KMS-11 (cell line): ENCODE measurements at regions not wholly inside any gene's neighbourhood (a gene's known extent, or its start where the extent isn't known, plus 50 kb on each side); places are given as distances from the start of the nearest gene placed in this dataset.

Experiments
- H2AFZ ChIP-seq: fragments of 200-600 bp; sonication (generic); 2 replicates; pipeline ENCODE4 v1.6.1; 2016; ENCODE audit warnings: antibody characterized with exemption, mixed run types, low read depth
- H3K27ac ChIP-seq: fragments of 200-600 bp; sonication (generic); 2 replicates; pipeline ENCODE4 v1.6.1; 2016; ENCODE audit warnings: mild to moderate bottlenecking, mixed run types
- H3K27me3 ChIP-seq: fragments of 200-600 bp; sonication (generic); 2 replicates; pipeline ENCODE4 v1.6.1; 2017; ENCODE audit warnings: mild to moderate bottlenecking, low read depth, mixed run types, moderate library complexity; ENCODE audit not compliant: insufficient read depth
- H3K36me3 ChIP-seq: fragments of 200-600 bp; sonication (generic); 2 replicates; pipeline ENCODE4 v1.6.1; 2017; ENCODE audit warnings: mild to moderate bottlenecking, mixed run types; ENCODE audit not compliant: insufficient read depth
- H3K4me1 ChIP-seq: fragments of 200-600 bp; sonication (generic); 2 replicates; pipeline ENCODE4 v1.6.1; 2016; ENCODE audit warnings: mild to moderate bottlenecking, low read depth, mixed run types; ENCODE audit not compliant: poor library complexity, severe bottlenecking
- H3K4me2 ChIP-seq: fragments of 200-600 bp; sonication (generic); 2 replicates; pipeline ENCODE4 v1.7.0; 2016; ENCODE audit warnings: mild to moderate bottlenecking, mixed run types
- H3K4me3 ChIP-seq: fragments of 200-600 bp; sonication (generic); IDR thresholded peaks from 2 replicates; pipeline ENCODE4 v1.6.1; 2017; ENCODE audit warnings: low read depth, low read length, mixed read lengths; ENCODE audit not compliant: insufficient read depth
- H3K79me2 ChIP-seq: fragments of 200-600 bp; sonication (generic); 2 replicates; pipeline ENCODE4 v1.6.1; 2016; ENCODE audit warnings: low read depth, mixed run types; ENCODE audit not compliant: insufficient read depth
- H3K9ac ChIP-seq: fragments of 200-600 bp; sonication (generic); 2 replicates; pipeline ENCODE4 v1.6.1; 2016; ENCODE audit warnings: mild to moderate bottlenecking, mixed run types
- H4K20me1 ChIP-seq: fragments of 200-600 bp; sonication (generic); 2 replicates; pipeline ENCODE4 v1.6.1; 2016; ENCODE audit warnings: mild to moderate bottlenecking, mixed run types; ENCODE audit not compliant: insufficient read depth
- TF ChIP-seq, protein P1 (sequence below): fragments of 200-600 bp; sonication (generic); conservative IDR thresholded peaks from 2 replicates; pipeline ENCODE4 v1.6.1; 2017; ENCODE audit warnings: low read depth, mild to moderate bottlenecking, antibody characterized with exemption, low read length, moderate library complexity, mixed read lengths

DNA sequence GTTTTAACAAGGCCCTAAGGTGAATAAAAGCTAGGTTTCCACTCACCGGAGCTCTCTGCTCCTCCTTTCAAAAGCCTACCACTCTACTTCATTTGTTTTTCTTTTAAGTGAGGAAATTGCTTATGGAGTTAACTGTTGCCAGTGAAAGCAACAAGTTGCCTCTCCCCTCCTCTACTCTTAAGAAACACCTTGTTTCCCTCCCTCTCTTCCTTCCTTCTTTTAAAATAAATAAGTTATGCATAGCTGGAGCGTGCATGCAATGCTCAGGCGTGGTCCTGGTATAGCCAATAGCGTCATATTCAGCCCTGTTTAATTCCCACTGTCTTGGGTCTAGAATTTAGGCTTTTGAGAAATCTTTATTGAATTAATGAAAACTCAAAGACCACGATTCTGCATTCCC is 101.1 kb upstream of the IGF1R start:
- no peaks in the 10 kb centered on the region for H3K27me3 ChIP-seq
- TF ChIP-seq, protein P1, sequence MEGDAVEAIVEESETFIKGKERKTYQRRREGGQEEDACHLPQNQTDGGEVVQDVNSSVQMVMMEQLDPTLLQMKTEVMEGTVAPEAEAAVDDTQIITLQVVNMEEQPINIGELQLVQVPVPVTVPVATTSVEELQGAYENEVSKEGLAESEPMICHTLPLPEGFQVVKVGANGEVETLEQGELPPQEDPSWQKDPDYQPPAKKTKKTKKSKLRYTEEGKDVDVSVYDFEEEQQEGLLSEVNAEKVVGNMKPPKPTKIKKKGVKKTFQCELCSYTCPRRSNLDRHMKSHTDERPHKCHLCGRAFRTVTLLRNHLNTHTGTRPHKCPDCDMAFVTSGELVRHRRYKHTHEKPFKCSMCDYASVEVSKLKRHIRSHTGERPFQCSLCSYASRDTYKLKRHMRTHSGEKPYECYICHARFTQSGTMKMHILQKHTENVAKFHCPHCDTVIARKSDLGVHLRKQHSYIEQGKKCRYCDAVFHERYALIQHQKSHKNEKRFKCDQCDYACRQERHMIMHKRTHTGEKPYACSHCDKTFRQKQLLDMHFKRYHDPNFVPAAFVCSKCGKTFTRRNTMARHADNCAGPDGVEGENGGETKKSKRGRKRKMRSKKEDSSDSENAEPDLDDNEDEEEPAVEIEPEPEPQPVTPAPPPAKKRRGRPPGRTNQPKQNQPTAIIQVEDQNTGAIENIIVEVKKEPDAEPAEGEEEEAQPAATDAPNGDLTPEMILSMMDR = no peak

DNA sequence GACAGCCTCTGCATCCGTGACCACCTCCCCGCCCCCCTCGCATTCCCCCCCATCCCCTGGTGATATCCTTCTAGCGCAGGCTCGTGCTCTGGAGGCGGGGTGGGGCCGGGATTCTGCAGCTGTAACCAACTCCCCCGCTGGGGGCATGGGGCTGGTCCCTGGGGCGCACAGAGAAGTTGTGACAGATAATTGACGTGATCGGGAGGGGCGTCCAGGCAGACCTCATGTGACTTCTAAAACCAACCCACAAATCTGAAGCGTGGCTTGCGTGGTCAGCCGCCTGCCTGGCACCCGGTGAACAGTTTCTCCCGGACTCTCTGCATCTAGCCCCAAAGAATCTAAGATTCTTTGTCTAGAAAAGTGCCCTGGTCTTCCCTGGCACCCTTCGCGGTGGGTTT is 100.6 kb upstream of the IGF1R start:
- H3K9ac ChIP-seq = no peak overlapping the region
- no peaks in the 10 kb centered on the region for H4K20me1 ChIP-seq
- no peak overlapping the region for H3K27ac ChIP-seq
- H3K4me1 ChIP-seq = no peaks in the 10 kb centered on the region
- no peaks in the 10 kb centered on the region for H3K27me3 ChIP-seq
- TF ChIP-seq, protein P1 = no peak
- no peak overlapping the region for H3K4me3 ChIP-seq
- H3K79me2 ChIP-seq = no peaks in the 10 kb centered on the region
- no peaks in the 10 kb centered on the region for H3K36me3 ChIP-seq
- H2AFZ ChIP-seq = no peak overlapping the region
- H3K4me2 ChIP-seq = no peak overlapping the region

More for the DNA sequence above, 101.1 kb upstream of the IGF1R start:
- no peak overlapping the region for H3K27ac ChIP-seq
- no peak overlapping the region for H3K4me3 ChIP-seq
- no peaks in the 10 kb centered on the region for H4K20me1 ChIP-seq
- no peak overlapping the region for H3K9ac ChIP-seq
- no peaks in the 10 kb centered on the region for H3K36me3 ChIP-seq
- H3K4me2 ChIP-seq = no peak overlapping the region
- no peaks in the 10 kb centered on the region for H3K4me1 ChIP-seq
- no peaks in the 10 kb centered on the region for H3K79me2 ChIP-seq
- H2AFZ ChIP-seq = no peak overlapping the region

DNA sequence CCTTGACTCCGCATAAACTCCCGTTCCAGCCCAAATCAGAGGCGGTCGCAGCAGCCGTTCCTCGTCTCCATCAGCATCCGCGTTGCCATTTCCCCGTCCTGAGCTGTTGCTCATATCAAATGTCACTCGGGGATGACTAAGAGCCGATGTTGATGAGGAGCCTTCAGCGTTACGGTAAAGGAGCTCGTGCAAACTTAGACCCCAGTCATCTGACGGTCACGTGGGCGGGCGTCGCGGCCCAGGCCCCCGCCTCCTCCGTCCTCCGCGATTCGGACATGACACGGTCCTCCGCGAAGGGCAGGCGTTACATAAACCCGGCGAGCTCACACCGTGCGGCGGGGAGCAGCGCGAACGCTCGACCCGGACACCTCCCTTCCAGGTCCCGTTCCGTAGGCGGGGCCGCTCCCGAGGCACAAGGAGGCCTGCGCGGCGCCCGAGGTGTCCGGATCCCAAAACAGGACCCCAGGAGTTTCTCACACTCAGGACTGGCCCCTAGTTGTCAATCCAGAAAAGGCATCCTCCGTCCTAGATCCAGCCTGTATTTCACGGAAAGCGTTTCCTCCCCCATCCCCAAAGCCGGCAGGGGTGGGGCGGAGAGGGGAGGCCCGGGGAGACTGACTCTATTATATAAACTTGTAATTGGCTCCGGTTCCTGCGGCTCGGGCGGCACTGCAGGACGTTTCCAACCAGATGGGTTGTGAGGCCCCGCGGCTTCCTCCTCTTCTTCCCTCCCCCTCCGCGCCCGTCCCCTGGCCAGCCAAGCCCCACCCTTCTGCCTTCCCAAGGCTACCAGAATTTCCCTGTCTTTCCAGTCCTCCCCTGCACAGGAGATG is 100.0 kb upstream of the IGF1R start:
- H3K9ac ChIP-seq = no peak overlapping the region
- no peak overlapping the region for H2AFZ ChIP-seq
- no peak overlapping the region for H3K27ac ChIP-seq
- H3K79me2 ChIP-seq = no peaks in the 10 kb centered on the region
- TF ChIP-seq, protein P1 = no peak
- H3K4me3 ChIP-seq = no peak overlapping the region
- H3K27me3 ChIP-seq = no peaks in the 10 kb centered on the region
- no peaks in the 10 kb centered on the region for H4K20me1 ChIP-seq
- H3K4me2 ChIP-seq = no peak overlapping the region
- no peaks in the 10 kb centered on the region for H3K4me1 ChIP-seq
- no peaks in the 10 kb centered on the region for H3K36me3 ChIP-seq

DNA sequence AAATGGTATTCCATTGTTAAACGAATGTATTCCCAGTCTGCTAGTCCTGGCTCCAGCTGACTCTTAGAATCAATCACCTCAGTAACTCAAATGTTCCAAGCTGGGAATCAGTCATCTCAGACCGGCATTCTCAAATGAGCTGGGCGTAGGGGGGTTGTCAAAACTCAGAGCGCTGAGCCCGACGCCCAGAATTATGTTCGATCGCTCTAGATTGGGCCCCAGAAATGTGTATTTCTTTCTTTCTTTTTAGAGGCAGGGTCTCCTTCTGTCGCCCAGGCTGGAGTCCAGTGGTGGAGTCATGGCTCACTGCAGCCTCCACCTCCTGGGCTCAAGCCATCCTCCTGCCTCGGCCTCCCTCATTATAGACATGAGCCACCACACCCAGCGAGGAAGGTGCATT is 99.3 kb upstream of the IGF1R start:
- Histone ChIP-seq H3K9ac (no peak overlapping the region), H4K20me1 (no peaks in the 10 kb centered on the region), H3K79me2 (no peaks in the 10 kb centered on the region), H3K27ac (no peak overlapping the region), H3K4me2 (no peak overlapping the region), H3K36me3 (no peaks in the 10 kb centered on the region), H3K27me3 (no peaks in the 10 kb centered on the region), H3K4me3 (no peak overlapping the region), H3K4me1 (no peaks in the 10 kb centered on the region), H2AFZ (no peak overlapping the region)
- TF ChIP-seq, protein P1 = no peak
